Esophagus muscularis mucosa (tissue), 4 donors: ENCODE measurements at regions not wholly inside any gene's neighbourhood (a gene's known extent, or its start where the extent isn't known, plus 50 kb on each side); places are given as distances from the start of the nearest gene placed in this dataset.

ENCODE experiments used
- EP300 ChIP-seq: sonication (generic); formaldehyde crosslinking; IDR thresholded peaks from one replicate; pipeline ENCODE4 v1.6.1; 2017; ENCODE audit warnings: antibody characterized with exemption
- POLR2A ChIP-seq: fragments of 450-650 bp; IDR thresholded peaks from one replicate; pipeline ENCODE4 v1.6.1; 2017; ENCODE audit warnings: antibody characterized with exemption, moderate library complexity, mild to moderate bottlenecking, low read depth
- POLR2AphosphoS5 ChIP-seq, 2 donors: sonication (generic); formaldehyde crosslinking; IDR thresholded peaks; one replicate each; pipeline ENCODE4 v1.6.1; 2017; ENCODE audit warnings: antibody characterized with exemption in 2 of 2
- TF ChIP-seq, protein P1 (sequence below), 3 experiments: fragments of 200-600 bp in 2 of 3; fragments of 450-650 bp in 1 of 3; sonication (generic) in 2 of 3; IDR thresholded peaks; one replicate each; pipeline ENCODE4 v1.5.1; 2017 to 2019; ENCODE audit warnings: antibody characterized with exemption in 3 of 3, mild to moderate bottlenecking in 2 of 3, moderate library complexity in 1 of 3

DNA sequence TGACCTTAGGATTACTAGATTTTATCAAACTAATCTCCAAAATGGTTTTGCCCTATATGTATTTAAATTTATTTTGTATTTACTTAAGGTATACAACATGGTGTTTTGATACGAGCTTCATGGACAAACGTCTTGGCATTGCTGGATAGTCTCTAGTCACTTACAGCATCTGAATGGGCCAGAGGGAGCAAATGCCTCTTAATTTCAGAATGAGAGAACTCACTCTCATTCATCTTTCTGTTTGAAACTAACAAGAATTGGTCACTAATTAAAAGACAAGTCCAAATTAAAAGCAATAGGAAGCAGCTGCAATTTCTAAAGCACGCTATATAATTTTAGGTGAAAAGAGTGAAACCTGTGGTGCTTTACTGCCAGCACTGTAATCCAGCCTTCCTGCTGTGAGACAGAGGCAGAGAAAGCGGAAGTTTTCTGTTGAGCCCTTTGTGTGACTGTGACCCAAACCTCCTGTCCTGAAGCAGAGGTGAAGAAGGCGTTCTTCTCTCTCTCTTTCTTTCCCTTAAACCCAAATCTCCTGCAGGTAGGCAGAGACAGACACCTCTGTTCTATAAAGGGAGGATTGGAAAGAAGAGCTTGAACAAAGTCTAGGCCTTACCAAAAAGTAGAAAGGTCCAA lies 184.6 kb upstream of the NAV3 start:
- TF ChIP-seq, protein P1, sequence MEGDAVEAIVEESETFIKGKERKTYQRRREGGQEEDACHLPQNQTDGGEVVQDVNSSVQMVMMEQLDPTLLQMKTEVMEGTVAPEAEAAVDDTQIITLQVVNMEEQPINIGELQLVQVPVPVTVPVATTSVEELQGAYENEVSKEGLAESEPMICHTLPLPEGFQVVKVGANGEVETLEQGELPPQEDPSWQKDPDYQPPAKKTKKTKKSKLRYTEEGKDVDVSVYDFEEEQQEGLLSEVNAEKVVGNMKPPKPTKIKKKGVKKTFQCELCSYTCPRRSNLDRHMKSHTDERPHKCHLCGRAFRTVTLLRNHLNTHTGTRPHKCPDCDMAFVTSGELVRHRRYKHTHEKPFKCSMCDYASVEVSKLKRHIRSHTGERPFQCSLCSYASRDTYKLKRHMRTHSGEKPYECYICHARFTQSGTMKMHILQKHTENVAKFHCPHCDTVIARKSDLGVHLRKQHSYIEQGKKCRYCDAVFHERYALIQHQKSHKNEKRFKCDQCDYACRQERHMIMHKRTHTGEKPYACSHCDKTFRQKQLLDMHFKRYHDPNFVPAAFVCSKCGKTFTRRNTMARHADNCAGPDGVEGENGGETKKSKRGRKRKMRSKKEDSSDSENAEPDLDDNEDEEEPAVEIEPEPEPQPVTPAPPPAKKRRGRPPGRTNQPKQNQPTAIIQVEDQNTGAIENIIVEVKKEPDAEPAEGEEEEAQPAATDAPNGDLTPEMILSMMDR (IDR thresholded peaks at IDR 0.05): no peak
- no peak for TF ChIP-seq POLR2AphosphoS5 (IDR thresholded peaks at IDR 0.05)
- no peak for TF ChIP-seq POLR2A
- no peak for TF ChIP-seq EP300
